ENCODE measurements at regions not wholly inside any gene's neighbourhood (a gene's known extent, or its start where the extent isn't known, plus 50 kb on each side); places are given as distances from the start of the nearest gene placed in this dataset.

- H3K27me3 Mint-ChIP-seq, result no peaks in the 10 kb centered on the region
- H3K27ac Mint-ChIP-seq, result no peak overlapping the region
- H3K4me1 Mint-ChIP-seq (ENCODE audit: low read depth), result no peaks in the 10 kb centered on the region
- CTCF ChIA-PET, result no interaction called here
- no peaks in the 10 kb centered on the region for H3K4me1 ChIP-seq (ENCODE audit: insufficient read depth, low read length)
- no peaks in the 10 kb centered on the region for H3K9me3 ChIP-seq (ENCODE audit: control insufficient read depth in 1 of 2, insufficient read depth in 1 of 2, low read length in 2 of 2)
- no peaks in the 10 kb centered on the region for H3K27me3 ChIP-seq (ENCODE audit: control insufficient read depth in 1 of 2, insufficient read depth in 2 of 2, low read length in 2 of 2)
- no peaks in the 10 kb centered on the region for H3K36me3 ChIP-seq (ENCODE audit: insufficient read depth, low read length)
- no peaks in the 10 kb centered on the region for H3K9me3 Mint-ChIP-seq
- DNase-seq (no peak), ATAC-seq (ENCODE audit: poor library complexity) (no peak)
- no peak overlapping the region for H3K27ac ChIP-seq (ENCODE audit: low read depth in 1 of 2, low read length in 2 of 2)
- no peak overlapping the region for H3K4me3 Mint-ChIP-seq
- intact Hi-C loops (cut with DNase I, micrococcal nuclease), result no loop called here
- no peaks in the 10 kb centered on the region for H3K36me3 Mint-ChIP-seq (ENCODE audit: low read depth)
- TF ChIP-seq, protein P1, sequence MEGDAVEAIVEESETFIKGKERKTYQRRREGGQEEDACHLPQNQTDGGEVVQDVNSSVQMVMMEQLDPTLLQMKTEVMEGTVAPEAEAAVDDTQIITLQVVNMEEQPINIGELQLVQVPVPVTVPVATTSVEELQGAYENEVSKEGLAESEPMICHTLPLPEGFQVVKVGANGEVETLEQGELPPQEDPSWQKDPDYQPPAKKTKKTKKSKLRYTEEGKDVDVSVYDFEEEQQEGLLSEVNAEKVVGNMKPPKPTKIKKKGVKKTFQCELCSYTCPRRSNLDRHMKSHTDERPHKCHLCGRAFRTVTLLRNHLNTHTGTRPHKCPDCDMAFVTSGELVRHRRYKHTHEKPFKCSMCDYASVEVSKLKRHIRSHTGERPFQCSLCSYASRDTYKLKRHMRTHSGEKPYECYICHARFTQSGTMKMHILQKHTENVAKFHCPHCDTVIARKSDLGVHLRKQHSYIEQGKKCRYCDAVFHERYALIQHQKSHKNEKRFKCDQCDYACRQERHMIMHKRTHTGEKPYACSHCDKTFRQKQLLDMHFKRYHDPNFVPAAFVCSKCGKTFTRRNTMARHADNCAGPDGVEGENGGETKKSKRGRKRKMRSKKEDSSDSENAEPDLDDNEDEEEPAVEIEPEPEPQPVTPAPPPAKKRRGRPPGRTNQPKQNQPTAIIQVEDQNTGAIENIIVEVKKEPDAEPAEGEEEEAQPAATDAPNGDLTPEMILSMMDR (IDR thresholded peaks at IDR 0.05), result no peak
- H3K4me3 ChIP-seq (ENCODE audit: low read length), result no peak overlapping the region
- POLR2A ChIA-PET, result no interaction called here
These were observed 250.9 kb upstream of the FMN2 start for GRCh38 chr1:239840790-239841189.

GRCh38 chr1:239841631-239842030 is 250.1 kb upstream of the FMN2 start:
- Histone ChIP-seq H3K4me1 (ENCODE audit: insufficient read depth, low read length) (no peaks in the 10 kb centered on the region), H3K4me3 (ENCODE audit: low read length) (no peak overlapping the region), H3K27me3 (ENCODE audit: control insufficient read depth in 1 of 2, insufficient read depth in 2 of 2, low read length in 2 of 2) (no peaks in the 10 kb centered on the region), H3K27ac (ENCODE audit: low read depth in 1 of 2, low read length in 2 of 2) (no peak overlapping the region), H3K36me3 (ENCODE audit: insufficient read depth, low read length) (no peaks in the 10 kb centered on the region), H3K9me3 (ENCODE audit: control insufficient read depth in 1 of 2, insufficient read depth in 1 of 2, low read length in 2 of 2) (no peaks in the 10 kb centered on the region)
- no peak overlapping the region for H3K4me3 Mint-ChIP-seq
- no peak overlapping the region for H3K27ac Mint-ChIP-seq
- no peaks in the 10 kb centered on the region for H3K36me3 Mint-ChIP-seq (ENCODE audit: low read depth)
- CTCF ChIA-PET, result no interaction called here
- DNase-seq, result peak in 1 of 14 experiments; percentile 1
- intact Hi-C loops (cut with DNase I, micrococcal nuclease), result no loop called here
- H3K27me3 Mint-ChIP-seq, result no peaks in the 10 kb centered on the region
- ATAC-seq (ENCODE audit: poor library complexity), result no peak
- TF ChIP-seq, protein P1 (IDR thresholded peaks at IDR 0.05), result no peak
- no peaks in the 10 kb centered on the region for H3K4me1 Mint-ChIP-seq (ENCODE audit: low read depth)
- H3K9me3 Mint-ChIP-seq, result no peaks in the 10 kb centered on the region
- POLR2A ChIA-PET, result no interaction called here

- H3K27me3 Mint-ChIP-seq, result no peaks in the 10 kb centered on the region
- H3K36me3 ChIP-seq (ENCODE audit: insufficient read depth, low read length), result no peaks in the 10 kb centered on the region
- no peaks in the 10 kb centered on the region for H3K27me3 ChIP-seq (ENCODE audit: control insufficient read depth in 1 of 2, insufficient read depth in 2 of 2, low read length in 2 of 2)
- TF ChIP-seq, protein P1 (IDR thresholded peaks at IDR 0.05), result no peak
- DNase-seq (no peak), ATAC-seq (ENCODE audit: poor library complexity) (no peak)
- no peaks in the 10 kb centered on the region for H3K9me3 ChIP-seq (ENCODE audit: control insufficient read depth in 1 of 2, insufficient read depth in 1 of 2, low read length in 2 of 2)
- H3K4me3 Mint-ChIP-seq, result no peak overlapping the region
- H3K27ac Mint-ChIP-seq, result no peak overlapping the region
- no peaks in the 10 kb centered on the region for H3K4me1 Mint-ChIP-seq (ENCODE audit: low read depth)
- H3K27ac ChIP-seq (ENCODE audit: low read depth in 1 of 2, low read length in 2 of 2), result no peak overlapping the region
- no peak overlapping the region for H3K4me3 ChIP-seq (ENCODE audit: low read length)
- H3K4me1 ChIP-seq (ENCODE audit: insufficient read depth, low read length), result no peaks in the 10 kb centered on the region
- intact Hi-C loops (cut with DNase I, micrococcal nuclease), result no loop called here
- ChIA-PET POLR2A (no interaction called here), CTCF (interaction anchor here (0.7 kb wide), 1 partner anchor 476 kb away, joined by 5 read pairs; no protein-coding TSS in a partner anchor)
- no peaks in the 10 kb centered on the region for H3K36me3 Mint-ChIP-seq (ENCODE audit: low read depth)
- no peaks in the 10 kb centered on the region for H3K9me3 Mint-ChIP-seq
These were observed 248.1 kb upstream of the FMN2 start for GRCh38 chr1:239843541-239843940.

Data from CD4-positive, alpha-beta T cell (primary cell).